B cell (primary cell): ENCODE measurements at regions not wholly inside any gene's neighbourhood (a gene's known extent, or its start where the extent isn't known, plus 50 kb on each side); places are given as distances from the start of the nearest gene placed in this dataset.

ENCODE experiments used
- ATAC-seq: fragments of 200-7000 bp; cut with Tn5 transposase; one replicate; pipeline ENCODE4 v1.10.0; 2021; ENCODE audit warnings: low read depth, mild to moderate bottlenecking, moderate number of reproducible peaks, moderate library complexity
- CTCF ChIA-PET: fragments of 350-600 bp; sonication (Branson Sonifier 250); formaldehyde crosslinking; loops from one replicate; lab custom pipeline; 2021; ENCODE audit warnings: antibody characterized with exemption, inconsistent platforms; lab: Charles Lee
- POLR2A ChIA-PET: fragments of 350-600 bp; sonication (Branson Sonifier 250); formaldehyde crosslinking; loops from one replicate; lab custom pipeline; 2021; ENCODE audit warnings: antibody characterized with exemption; lab: Charles Lee
- DNase-seq: peaks from one replicate; pipeline ENCODE4 v3.0.0; 2013
- H2AFZ ChIP-seq: 2 replicates; pipeline ENCODE4 v1.6.1; 2012; ENCODE audit warnings: mild to moderate bottlenecking, low read depth, low read length; ENCODE audit not compliant: insufficient read depth, poor library complexity, severe bottlenecking
- H3K27ac ChIP-seq, 2 donors: 1 replicate in 1 of 2; 2 replicates in 1 of 2; pipeline ENCODE4 v1.5.1; 2012 to 2013; ENCODE audit warnings: low read length in 2 of 2, mild to moderate bottlenecking in 2 of 2, moderate library complexity in 1 of 2
- H3K27me3 ChIP-seq, 4 experiments: fragments of 200-600 bp in 1 of 4; sonication (generic) in 1 of 4; replicated peaks in 1 of 4; 1 replicate in 2 of 4; 2 replicates in 2 of 4; pipeline versions ENCODE4 v1.6.1 to v1.7.0; 2013 to 2016; ENCODE audit warnings: low read length in 3 of 4, mild to moderate bottlenecking in 2 of 4, mixed read lengths in 1 of 4, moderate library complexity in 1 of 4; ENCODE audit not compliant: insufficient read depth in 4 of 4, control insufficient read depth in 3 of 4; ENCODE audit errors: control extremely low read depth in 1 of 4
- H3K36me3 ChIP-seq, 2 experiments: replicated peaks in 1 of 2; 1 replicate in 1 of 2; 2 replicates in 1 of 2; pipeline versions ENCODE4 v1.6.1 to v1.7.1; 2013; ENCODE audit warnings: low read length in 1 of 2; ENCODE audit not compliant: insufficient read depth in 2 of 2, control insufficient read depth in 1 of 2; ENCODE audit errors: control extremely low read depth in 1 of 2, extremely low read depth in 1 of 2
- H3K4me1 ChIP-seq, 2 donors: fragments of 200-600 bp in 1 of 2; sonication (generic) in 1 of 2; 1 replicate in 1 of 2; 2 replicates in 1 of 2; pipeline versions ENCODE4 v1.5.1 to v1.6.1; 2013 to 2017; ENCODE audit warnings: low read length in 2 of 2; ENCODE audit not compliant: control insufficient read depth in 2 of 2, insufficient read depth in 2 of 2
- H3K4me2 ChIP-seq: replicated peaks from 2 replicates; pipeline ENCODE3; 2012; ENCODE audit warnings: mild to moderate bottlenecking, low read depth, low read length; ENCODE audit not compliant: poor library complexity, severe bottlenecking
- H3K4me3 ChIP-seq, 5 experiments: fragments of 200-600 bp in 1 of 5; sonication (generic) in 1 of 5; 1 replicate in 3 of 5; 2 replicates in 2 of 5; pipeline versions ENCODE4 v1.5.1 to v1.7.0; 2011 to 2016; ENCODE audit warnings: low read length in 4 of 5, mild to moderate bottlenecking in 4 of 5, low read depth in 2 of 5, control low read depth in 1 of 5, moderate library complexity in 1 of 5; ENCODE audit not compliant: insufficient read depth in 1 of 5; ENCODE audit errors: control extremely low read depth in 1 of 5, extremely low read depth in 1 of 5
- H3K79me2 ChIP-seq: fragments of 200-600 bp; sonication (generic); one replicate; pipeline ENCODE4 v1.6.0; 2016; ENCODE audit warnings: low read length; ENCODE audit not compliant: control insufficient read depth, insufficient read depth
- H3K9ac ChIP-seq: fragments of 200-600 bp; sonication (generic); 2 replicates; pipeline ENCODE4 v1.6.1; 2017; ENCODE audit warnings: mild to moderate bottlenecking, low read length, moderate library complexity
- H3K9me3 ChIP-seq, 3 donors: one replicate each; pipeline versions ENCODE4 v1.6.1 to v1.7.1; 2013; ENCODE audit warnings: low read length in 2 of 3; ENCODE audit not compliant: control insufficient read depth in 2 of 3, insufficient read depth in 1 of 3; ENCODE audit errors: control extremely low read depth in 1 of 3
- H4K20me1 ChIP-seq: 2 replicates; pipeline ENCODE4 v1.6.0; 2012; ENCODE audit warnings: mild to moderate bottlenecking, low read length; ENCODE audit not compliant: insufficient read depth, control insufficient read depth, poor library complexity, severe bottlenecking
- H3K27ac Mint-ChIP-seq: one replicate; pipeline ENCODE4 v1.8.0; 2021; ENCODE audit warnings: mixed read lengths
- H3K27me3 Mint-ChIP-seq: one replicate; pipeline ENCODE4 v1.8.0; 2021; ENCODE audit warnings: mixed read lengths
- H3K4me1 Mint-ChIP-seq: one replicate; pipeline ENCODE4 v1.8.0; 2021; ENCODE audit warnings: mixed read lengths
- H3K4me3 Mint-ChIP-seq: one replicate; pipeline ENCODE4 v1.8.0; 2021; ENCODE audit warnings: mixed read lengths
- H3K9me3 Mint-ChIP-seq: one replicate; pipeline ENCODE4 v1.8.0; 2022; ENCODE audit warnings: mixed read lengths; ENCODE audit not compliant: insufficient read depth
- CTCF ChIP-seq: fragments of 200-600 bp; IDR thresholded peaks from one replicate; pipeline ENCODE4 v1.8.0; 2022; ENCODE audit warnings: antibody characterized with exemption, mild to moderate bottlenecking
- EZH2 ChIP-seq: IDR thresholded peaks from 2 replicates; pipeline ENCODE4 v1.6.1; 2012; ENCODE audit warnings: borderline replicate concordance, low read depth, mild to moderate bottlenecking, moderate library complexity, low read length; ENCODE audit not compliant: insufficient read depth, poor library complexity, severe bottlenecking
- WGBS: methylation state at CpG from one replicate; pipeline ENCODE4 v1.1.5; 2013; ENCODE audit warnings: missing lambda C conversion rate; ENCODE audit not compliant: insufficient coverage; 5-methylcytosine and 5-hydroxymethylcytosine counted together
- intact Hi-C: fragments of 100-400 bp; cut with micrococcal nuclease; formaldehyde crosslinking; loops from one replicate; pipeline ENCODE4 v1.10.0; 2022

- WGBS: 98% methylated on average over 7 of the region's 9 CpGs
- no peak overlapping the region for H3K4me3 ChIP-seq
- no peaks in the 10 kb centered on the region for H4K20me1 ChIP-seq
- peaks cover 0 to 7% (median 0%) of the 10 kb centered on the region in 3 donors for H3K9me3 ChIP-seq
- ATAC-seq (no peak), DNase-seq (no peak)
- intact Hi-C loops: no loop called here
- H3K4me2 ChIP-seq: no peak overlapping the region
- Mint-ChIP-seq H3K27ac (no peak overlapping the region), H3K27me3 (no peaks in the 10 kb centered on the region), H3K9me3 (peaks cover 9% of the 10 kb centered on the region), H3K4me3 (no peak overlapping the region), H3K4me1 (no peaks in the 10 kb centered on the region)
- no peaks in the 10 kb centered on the region for H3K79me2 ChIP-seq
- no peaks in the 10 kb centered on the region for H3K27me3 ChIP-seq
- ChIA-PET CTCF (no interaction called here), POLR2A (no interaction called here)
- no peak overlapping the region for H2AFZ ChIP-seq
- no peak overlapping the region for H3K27ac ChIP-seq
- H3K9ac ChIP-seq: no peak overlapping the region
- no peaks in the 10 kb centered on the region for H3K4me1 ChIP-seq
- no peak for TF ChIP-seq EZH2
- no peaks in the 10 kb centered on the region for H3K36me3 ChIP-seq
Measured at GRCh38 chr1:219326843-219327242, 153.2 kb downstream of the LYPLAL1 start.

- Mint-ChIP-seq H3K4me1 (no peaks in the 10 kb centered on the region), H3K27me3 (no peaks in the 10 kb centered on the region), H3K4me3 (no peak overlapping the region), H3K27ac (no peak overlapping the region), H3K9me3 (peaks cover 9% of the 10 kb centered on the region)
- Histone ChIP-seq H3K27me3 (no peaks in the 10 kb centered on the region), H4K20me1 (no peaks in the 10 kb centered on the region), H3K9me3 (peaks cover 0 to 7% (median 0%) of the 10 kb centered on the region in 3 donors), H3K4me3 (no peak overlapping the region), H3K79me2 (no peaks in the 10 kb centered on the region), H3K4me2 (no peak overlapping the region), H2AFZ (no peak overlapping the region), H3K36me3 (no peaks in the 10 kb centered on the region), H3K9ac (no peak overlapping the region), H3K4me1 (no peaks in the 10 kb centered on the region), H3K27ac (no peak overlapping the region)
- intact Hi-C loops: no loop called here
- TF ChIP-seq EZH2 (no peak), CTCF (no peak)
- DNase-seq: no peak
- WGBS: no CpG with 5 or more reads among the region's 1 CpG
- ChIA-PET POLR2A (no interaction called here), CTCF (no interaction called here)
- ATAC-seq: no peak
Measured at GRCh38 chr1:219325368-219325742, 151.7 kb downstream of the LYPLAL1 start.
